Fibroblast of upper back skin (primary cell): ENCODE measurements at regions not wholly inside any gene's neighbourhood (a gene's known extent, or its start where the extent isn't known, plus 50 kb on each side); places are given as distances from the start of the nearest gene placed in this dataset.
A peak's percentile ranks its signal among the peaks of the same experiment; 100 is the strongest.

Source experiments
- DNase-seq: peaks from one replicate; pipeline ENCODE4 v3.0.0-alpha.2; 2013

- DNase-seq: no peak
Observed at GRCh38 chr12:53838978-53839377, 87.2 kb upstream of the CISTR start.

- DNase-seq: no peak
Observed at GRCh38 chr12:53840316-53840715, 88.5 kb upstream of the CISTR start.

- DNase-seq: no peak
Observed at GRCh38 chr12:53842686-53843085, 90.9 kb upstream of the CISTR start.

- DNase-seq: no peak
Observed at GRCh38 chr12:53843545-53843944, 91.8 kb upstream of the CISTR start.

GRCh38 chr12:53844994-53845844 is 93.4 kb upstream of the HOXC13 start:
- DNase-seq: peak; percentile 46

- no peak for DNase-seq
Observed at GRCh38 chr12:53845932-53846331, 92.7 kb upstream of the HOXC13 start.

GRCh38 chr12:53849113-53849512 is 89.5 kb upstream of the HOXC13 start:
- DNase-seq: no peak

- DNase-seq: no peak
Observed at GRCh38 chr12:53849656-53850055, 89.0 kb upstream of the HOXC13 start.

- no peak for DNase-seq
Observed at GRCh38 chr12:53852061-53852460, 86.6 kb upstream of the HOXC13 start.

GRCh38 chr12:53852992-53853391 is 85.6 kb upstream of the HOXC13 start:
- DNase-seq: no peak

GRCh38 chr12:53854701-53855316 is 83.8 kb upstream of the HOXC13 start:
- DNase-seq: no peak

- no peak for DNase-seq
Observed at GRCh38 chr12:53856132-53856531, 82.5 kb upstream of the HOXC13 start.

- DNase-seq: no peak
Observed at GRCh38 chr12:53857666-53858065, 81.0 kb upstream of the HOXC13 start.

GRCh38 chr12:53860426-53861345 is 77.9 kb upstream of the HOXC13 start:
- no peak for DNase-seq

GRCh38 chr12:53862206-53862605 is 76.4 kb upstream of the HOXC13 start:
- no peak for DNase-seq

- DNase-seq: peak; percentile 10
Observed at GRCh38 chr12:53862831-53863230, 75.8 kb upstream of the HOXC13 start.

- DNase-seq: no peak
Observed at GRCh38 chr12:53866727-53867126, 71.9 kb upstream of the HOXC13 start.

- DNase-seq: no peak
Observed at GRCh38 chr12:53867216-53868012, 71.2 kb upstream of the HOXC13 start.

- no peak for DNase-seq
Observed at GRCh38 chr12:53868511-53868986, 70.1 kb upstream of the HOXC13 start.

- no peak for DNase-seq
Observed at GRCh38 chr12:53869500-53869899, 69.1 kb upstream of the HOXC13 start.

GRCh38 chr12:53870117-53870516 is 68.5 kb upstream of the HOXC13 start:
- no peak for DNase-seq

GRCh38 chr12:53871367-53871766 is 67.3 kb upstream of the HOXC13 start:
- DNase-seq: no peak
